A549 (cell line): ENCODE measurements at regions not wholly inside any gene's neighbourhood (a gene's known extent, or its start where the extent isn't known, plus 50 kb on each side); places are given as distances from the start of the nearest gene placed in this dataset.

ENCODE experiments used
- CTCF ChIP-seq: fragments of >200 bp; sonication (Bioruptor Twin); formaldehyde crosslinking; IDR thresholded peaks from 3 replicates; pipeline ENCODE4 v1.5.1; 2016
- JUN ChIP-seq, 2 experiments: fragments of >200 bp; sonication (Bioruptor Twin); formaldehyde crosslinking; IDR thresholded peaks; 2 replicates in 1 of 2; 3 replicates in 1 of 2; pipeline ENCODE4 v1.6.1; 2016 to 2017
- MAX ChIP-seq: IDR thresholded peaks from 2 replicates; pipeline ENCODE4 v1.6.1; 2012
- ZFP36 ChIP-seq: fragments of 450-650 bp; IDR thresholded peaks from 2 replicates; pipeline ENCODE4 v1.6.1; 2014; ENCODE audit warnings: borderline replicate concordance; ENCODE audit not compliant: partially characterized antibody

- TF ChIP-seq ZFP36: no peak
- TF ChIP-seq CTCF: no peak
- TF ChIP-seq JUN (IDR thresholded peaks at IDR 0.05): no peak
- TF ChIP-seq MAX: no peak
These were observed 214.4 kb upstream of the DAB1 start for GRCh38 chr1:57638239-57638638.
